Panc1 (cell line): ENCODE measurements at regions not wholly inside any gene's neighbourhood (a gene's known extent, or its start where the extent isn't known, plus 50 kb on each side); places are given as distances from the start of the nearest gene placed in this dataset.

Source experiments
- POLR2AphosphoS5 ChIP-seq: IDR thresholded peaks from 2 replicates; pipeline ENCODE4 v1.6.1; 2012; ENCODE audit warnings: mild to moderate bottlenecking, low read depth, low read length, moderate library complexity
- TF ChIP-seq, protein P1 (sequence below): fragments of 450-650 bp; IDR thresholded peaks from 2 replicates; pipeline ENCODE4 v1.5.1; 2017; ENCODE audit warnings: mild to moderate bottlenecking

DNA sequence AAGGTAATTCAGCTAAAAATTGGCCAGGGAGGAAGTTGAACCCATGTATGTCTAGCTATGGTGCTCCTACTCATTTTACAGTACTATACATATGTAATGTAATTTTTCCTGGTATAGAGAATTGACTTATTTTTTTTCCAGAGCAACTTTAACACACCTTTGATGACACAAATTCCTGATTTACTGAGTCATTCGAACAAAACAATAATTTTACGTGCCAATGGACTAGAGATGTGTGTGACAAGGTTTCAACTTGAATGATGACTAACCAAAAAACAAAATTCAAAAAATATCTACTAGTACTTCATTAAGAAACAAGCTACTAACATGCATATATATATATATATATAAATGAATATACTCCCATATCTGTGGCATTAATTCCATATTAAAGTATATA, 180.5 kb downstream of the KITLG start:
- TF ChIP-seq, protein P1, sequence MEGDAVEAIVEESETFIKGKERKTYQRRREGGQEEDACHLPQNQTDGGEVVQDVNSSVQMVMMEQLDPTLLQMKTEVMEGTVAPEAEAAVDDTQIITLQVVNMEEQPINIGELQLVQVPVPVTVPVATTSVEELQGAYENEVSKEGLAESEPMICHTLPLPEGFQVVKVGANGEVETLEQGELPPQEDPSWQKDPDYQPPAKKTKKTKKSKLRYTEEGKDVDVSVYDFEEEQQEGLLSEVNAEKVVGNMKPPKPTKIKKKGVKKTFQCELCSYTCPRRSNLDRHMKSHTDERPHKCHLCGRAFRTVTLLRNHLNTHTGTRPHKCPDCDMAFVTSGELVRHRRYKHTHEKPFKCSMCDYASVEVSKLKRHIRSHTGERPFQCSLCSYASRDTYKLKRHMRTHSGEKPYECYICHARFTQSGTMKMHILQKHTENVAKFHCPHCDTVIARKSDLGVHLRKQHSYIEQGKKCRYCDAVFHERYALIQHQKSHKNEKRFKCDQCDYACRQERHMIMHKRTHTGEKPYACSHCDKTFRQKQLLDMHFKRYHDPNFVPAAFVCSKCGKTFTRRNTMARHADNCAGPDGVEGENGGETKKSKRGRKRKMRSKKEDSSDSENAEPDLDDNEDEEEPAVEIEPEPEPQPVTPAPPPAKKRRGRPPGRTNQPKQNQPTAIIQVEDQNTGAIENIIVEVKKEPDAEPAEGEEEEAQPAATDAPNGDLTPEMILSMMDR, result no peak
- TF ChIP-seq POLR2AphosphoS5, result no peak
